ENCODE measurements at regions not wholly inside any gene's neighbourhood (a gene's known extent, or its start where the extent isn't known, plus 50 kb on each side); places are given as distances from the start of the nearest gene placed in this dataset.

DNA sequence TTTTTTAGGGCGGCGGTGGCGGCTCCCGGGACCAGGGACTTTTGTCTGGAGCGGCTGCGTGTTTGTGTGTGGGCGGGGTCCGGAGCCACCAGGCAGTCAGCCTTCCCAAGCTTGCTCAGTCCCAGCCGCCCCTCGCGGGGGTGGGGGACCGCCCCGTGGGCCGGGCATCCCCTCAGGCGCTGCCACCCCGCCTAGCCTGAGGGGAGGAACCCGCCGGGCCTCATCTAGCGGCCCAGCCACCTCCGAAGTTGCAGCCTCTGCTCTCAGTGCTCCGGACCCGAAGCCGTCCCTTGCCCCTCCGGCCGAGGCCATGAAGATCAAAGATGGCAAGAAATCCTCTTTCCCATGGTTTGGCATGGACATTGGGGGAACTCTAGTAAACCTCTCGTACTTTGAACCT is 235.2 kb downstream of the OR4C45 start:
- TF ChIP-seq, protein P1, sequence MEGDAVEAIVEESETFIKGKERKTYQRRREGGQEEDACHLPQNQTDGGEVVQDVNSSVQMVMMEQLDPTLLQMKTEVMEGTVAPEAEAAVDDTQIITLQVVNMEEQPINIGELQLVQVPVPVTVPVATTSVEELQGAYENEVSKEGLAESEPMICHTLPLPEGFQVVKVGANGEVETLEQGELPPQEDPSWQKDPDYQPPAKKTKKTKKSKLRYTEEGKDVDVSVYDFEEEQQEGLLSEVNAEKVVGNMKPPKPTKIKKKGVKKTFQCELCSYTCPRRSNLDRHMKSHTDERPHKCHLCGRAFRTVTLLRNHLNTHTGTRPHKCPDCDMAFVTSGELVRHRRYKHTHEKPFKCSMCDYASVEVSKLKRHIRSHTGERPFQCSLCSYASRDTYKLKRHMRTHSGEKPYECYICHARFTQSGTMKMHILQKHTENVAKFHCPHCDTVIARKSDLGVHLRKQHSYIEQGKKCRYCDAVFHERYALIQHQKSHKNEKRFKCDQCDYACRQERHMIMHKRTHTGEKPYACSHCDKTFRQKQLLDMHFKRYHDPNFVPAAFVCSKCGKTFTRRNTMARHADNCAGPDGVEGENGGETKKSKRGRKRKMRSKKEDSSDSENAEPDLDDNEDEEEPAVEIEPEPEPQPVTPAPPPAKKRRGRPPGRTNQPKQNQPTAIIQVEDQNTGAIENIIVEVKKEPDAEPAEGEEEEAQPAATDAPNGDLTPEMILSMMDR (conservative IDR thresholded peaks at IDR 0.05; ENCODE audit: low read length): no peak
- TF ChIP-seq EZH2phosphoT487 (IDR thresholded peaks at IDR 0.05; ENCODE audit: borderline replicate concordance, low read depth, low read length): no peak

Measured in OCI-LY7 (cell line).